ENCODE measurements at regions not wholly inside any gene's neighbourhood (a gene's known extent, or its start where the extent isn't known, plus 50 kb on each side); places are given as distances from the start of the nearest gene placed in this dataset.
"Not testable (repeated sequence)": the region's sequence is repeated elsewhere in the genome, so short reads cannot be mapped to it uniquely, and the experiment has no call there.

DNA sequence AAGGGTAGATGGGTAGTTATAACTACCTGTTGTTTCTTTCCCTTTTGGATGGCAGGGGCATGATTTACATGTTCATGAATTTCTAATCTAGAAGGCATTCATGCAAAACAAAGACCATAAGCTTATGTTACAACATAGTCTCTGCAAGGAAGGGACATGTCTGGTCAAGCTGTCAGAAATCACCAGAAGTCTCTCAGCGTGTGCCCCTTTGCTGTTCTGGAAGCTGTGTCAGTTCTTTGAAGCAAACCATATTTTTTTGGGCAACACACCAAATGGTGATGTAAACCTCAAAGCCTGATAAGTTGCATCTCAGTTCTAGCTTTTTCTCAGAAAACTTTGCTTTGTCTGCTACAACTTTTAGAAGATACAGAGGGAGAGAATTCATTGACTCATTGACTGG is 173.5 kb upstream of the CTAGE1 start:
- Histone ChIP-seq H3K4me3 (ENCODE audit: low read length, poor library complexity, severe bottlenecking) (no peak overlapping the region), H3K4me2 (ENCODE audit: low read depth, low read length, poor library complexity, severe bottlenecking) (no peak overlapping the region), H4K20me1 (ENCODE audit: insufficient read depth, low read length, poor library complexity, severe bottlenecking) (no peaks in the 10 kb centered on the region), H2AFZ (ENCODE audit: low read length) (no peak overlapping the region), H3F3A (ENCODE audit: low read depth) (no peaks in the 10 kb centered on the region), H3K27me3 (ENCODE audit: insufficient read depth, low read length, poor library complexity, severe bottlenecking) (no peaks in the 10 kb centered on the region), H3K36me3 (ENCODE audit: insufficient read depth, low read length) (no peaks in the 10 kb centered on the region), H3K9me2 (replicated peaks; ENCODE audit: low read depth, low read length) (no peaks in the 10 kb centered on the region), H3K79me2 (ENCODE audit: insufficient read depth, low read length) (no peaks in the 10 kb centered on the region), H3K4me1 (ENCODE audit: insufficient read depth, low read length, poor library complexity, severe bottlenecking) (no peaks in the 10 kb centered on the region), H3K9ac (ENCODE audit: low read depth, low read length, poor library complexity, severe bottlenecking) (no peak overlapping the region), H3K9me3 (ENCODE audit: insufficient read depth, low read depth, low read length) (no peaks in the 10 kb centered on the region)
- TF ChIP-seq EZH2phosphoT487 (IDR thresholded peaks at IDR 0.05; ENCODE audit: borderline replicate concordance), result no peak
- TF ChIP-seq, protein P1, sequence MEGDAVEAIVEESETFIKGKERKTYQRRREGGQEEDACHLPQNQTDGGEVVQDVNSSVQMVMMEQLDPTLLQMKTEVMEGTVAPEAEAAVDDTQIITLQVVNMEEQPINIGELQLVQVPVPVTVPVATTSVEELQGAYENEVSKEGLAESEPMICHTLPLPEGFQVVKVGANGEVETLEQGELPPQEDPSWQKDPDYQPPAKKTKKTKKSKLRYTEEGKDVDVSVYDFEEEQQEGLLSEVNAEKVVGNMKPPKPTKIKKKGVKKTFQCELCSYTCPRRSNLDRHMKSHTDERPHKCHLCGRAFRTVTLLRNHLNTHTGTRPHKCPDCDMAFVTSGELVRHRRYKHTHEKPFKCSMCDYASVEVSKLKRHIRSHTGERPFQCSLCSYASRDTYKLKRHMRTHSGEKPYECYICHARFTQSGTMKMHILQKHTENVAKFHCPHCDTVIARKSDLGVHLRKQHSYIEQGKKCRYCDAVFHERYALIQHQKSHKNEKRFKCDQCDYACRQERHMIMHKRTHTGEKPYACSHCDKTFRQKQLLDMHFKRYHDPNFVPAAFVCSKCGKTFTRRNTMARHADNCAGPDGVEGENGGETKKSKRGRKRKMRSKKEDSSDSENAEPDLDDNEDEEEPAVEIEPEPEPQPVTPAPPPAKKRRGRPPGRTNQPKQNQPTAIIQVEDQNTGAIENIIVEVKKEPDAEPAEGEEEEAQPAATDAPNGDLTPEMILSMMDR (conservative IDR thresholded peaks at IDR 0.05; ENCODE audit: low read length), result no peak

DNA sequence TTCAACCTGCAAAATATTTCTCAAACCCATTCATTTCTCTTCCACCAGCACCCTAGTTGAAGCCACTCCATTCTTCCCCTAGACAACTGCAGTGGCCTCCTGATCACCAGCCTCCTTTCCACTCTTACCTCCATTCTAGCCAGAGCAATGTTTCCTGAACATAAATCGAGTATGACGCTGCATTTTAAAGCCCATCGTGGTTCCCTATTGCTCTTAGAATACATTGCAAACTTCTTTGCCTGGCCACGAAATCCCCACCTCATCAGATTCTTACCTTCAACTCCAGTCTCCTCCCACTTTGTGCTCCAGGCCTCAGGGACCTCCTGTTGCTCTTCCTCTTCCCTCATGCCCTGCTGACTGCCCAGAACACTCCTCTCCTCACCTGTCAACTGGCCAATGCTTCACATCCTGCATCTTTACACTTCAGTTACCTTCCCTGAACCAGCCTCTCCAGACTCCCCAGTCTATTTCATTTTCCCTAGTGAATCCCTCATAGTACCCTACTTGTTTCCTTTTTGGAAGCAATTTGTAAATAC is 176.5 kb upstream of the CTAGE1 start:
- Histone ChIP-seq H3K4me3 (ENCODE audit: low read length, poor library complexity, severe bottlenecking) (no peak overlapping the region), H3K9ac (ENCODE audit: low read depth, low read length, poor library complexity, severe bottlenecking) (no peak overlapping the region), H3K4me1 (ENCODE audit: insufficient read depth, low read length, poor library complexity, severe bottlenecking) (no peaks in the 10 kb centered on the region), H3K9me3 (ENCODE audit: insufficient read depth, low read depth, low read length) (no peaks in the 10 kb centered on the region), H3K9me2 (replicated peaks; ENCODE audit: low read depth, low read length) (no peaks in the 10 kb centered on the region), H3K27me3 (ENCODE audit: insufficient read depth, low read length, poor library complexity, severe bottlenecking) (no peaks in the 10 kb centered on the region), H3K4me2 (ENCODE audit: low read depth, low read length, poor library complexity, severe bottlenecking) (no peak overlapping the region), H3F3A (ENCODE audit: low read depth) (no peaks in the 10 kb centered on the region), H3K79me2 (ENCODE audit: insufficient read depth, low read length) (no peaks in the 10 kb centered on the region), H3K36me3 (ENCODE audit: insufficient read depth, low read length) (no peaks in the 10 kb centered on the region), H2AFZ (ENCODE audit: low read length) (no peak overlapping the region), H4K20me1 (ENCODE audit: insufficient read depth, low read length, poor library complexity, severe bottlenecking) (no peaks in the 10 kb centered on the region)
- TF ChIP-seq, protein P1 (conservative IDR thresholded peaks at IDR 0.05; ENCODE audit: low read length), result no peak
- TF ChIP-seq EZH2phosphoT487 (IDR thresholded peaks at IDR 0.05; ENCODE audit: borderline replicate concordance), result no peak

DNA sequence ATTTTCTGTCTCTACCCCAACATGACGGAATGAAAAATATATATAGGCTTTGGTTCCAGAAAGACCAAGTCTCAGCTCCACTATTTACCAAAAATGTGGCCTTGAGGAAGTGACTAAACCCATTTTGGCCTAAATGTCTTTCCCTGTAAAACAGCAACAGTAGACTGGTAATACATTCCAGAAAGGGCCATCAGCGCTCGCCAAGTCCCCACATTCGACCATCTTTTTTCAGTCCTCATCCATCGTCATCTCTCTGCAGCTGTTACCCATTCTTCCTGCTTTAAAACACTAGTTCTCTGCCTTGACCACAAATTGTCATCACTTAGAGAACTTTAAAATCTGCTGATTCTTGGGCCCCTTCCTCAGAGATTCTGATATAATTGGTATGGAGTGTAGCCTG is 183.8 kb upstream of the CTAGE1 start:
- Histone ChIP-seq H4K20me1 (ENCODE audit: insufficient read depth, low read length, poor library complexity, severe bottlenecking) (no peaks in the 10 kb centered on the region), H3K9me2 (replicated peaks; ENCODE audit: low read depth, low read length) (no peaks in the 10 kb centered on the region), H3K79me2 (ENCODE audit: insufficient read depth, low read length) (no peaks in the 10 kb centered on the region), H3K27me3 (ENCODE audit: insufficient read depth, low read length, poor library complexity, severe bottlenecking) (no peaks in the 10 kb centered on the region), H3K9ac (ENCODE audit: low read depth, low read length, poor library complexity, severe bottlenecking) (no peak overlapping the region), H3K4me2 (ENCODE audit: low read depth, low read length, poor library complexity, severe bottlenecking) (no peak overlapping the region), H2AFZ (ENCODE audit: low read length) (no peak overlapping the region), H3K9me3 (ENCODE audit: insufficient read depth, low read depth, low read length) (no peaks in the 10 kb centered on the region), H3K36me3 (ENCODE audit: insufficient read depth, low read length) (no peaks in the 10 kb centered on the region), H3K4me3 (ENCODE audit: low read length, poor library complexity, severe bottlenecking) (no peak overlapping the region), H3F3A (ENCODE audit: low read depth) (no peaks in the 10 kb centered on the region), H3K4me1 (ENCODE audit: insufficient read depth, low read length, poor library complexity, severe bottlenecking) (no peaks in the 10 kb centered on the region)
- no peak for TF ChIP-seq EZH2phosphoT487 (IDR thresholded peaks at IDR 0.05; ENCODE audit: borderline replicate concordance)
- TF ChIP-seq, protein P1 (conservative IDR thresholded peaks at IDR 0.05; ENCODE audit: low read length), result no peak

DNA sequence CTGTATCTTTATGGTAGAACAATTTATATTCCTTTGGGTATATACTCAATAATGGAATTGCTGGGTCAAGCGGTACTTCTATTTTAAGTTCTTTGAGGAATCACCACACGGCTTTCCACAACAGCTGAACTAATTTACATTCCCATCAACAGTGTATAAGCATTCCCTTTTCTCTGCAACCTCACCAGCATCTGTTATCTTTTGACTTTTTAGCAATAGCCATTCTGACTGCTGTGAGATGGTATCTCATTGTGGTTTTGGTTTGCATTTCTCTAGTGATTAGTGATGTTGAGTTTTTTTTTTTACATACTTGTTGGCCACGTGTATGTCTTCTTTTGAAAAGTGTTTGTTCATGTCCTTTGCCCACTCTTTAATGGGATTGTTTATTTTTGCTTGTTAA is 184.7 kb upstream of the CTAGE1 start:
- not testable (repeated sequence) for H3K4me1 ChIP-seq (ENCODE audit: insufficient read depth, low read length, poor library complexity, severe bottlenecking); H4K20me1 ChIP-seq (ENCODE audit: insufficient read depth, low read length, poor library complexity, severe bottlenecking); H3K9me2 ChIP-seq (replicated peaks; ENCODE audit: low read depth, low read length); H3K4me2 ChIP-seq (ENCODE audit: low read depth, low read length, poor library complexity, severe bottlenecking); H3K36me3 ChIP-seq (ENCODE audit: insufficient read depth, low read length); H2AFZ ChIP-seq (ENCODE audit: low read length); H3K4me3 ChIP-seq (ENCODE audit: low read length, poor library complexity, severe bottlenecking); H3K9me3 ChIP-seq (ENCODE audit: insufficient read depth, low read depth, low read length); H3K27me3 ChIP-seq (ENCODE audit: insufficient read depth, low read length, poor library complexity, severe bottlenecking); H3K79me2 ChIP-seq (ENCODE audit: insufficient read depth, low read length); H3F3A ChIP-seq (ENCODE audit: low read depth); H3K9ac ChIP-seq (ENCODE audit: low read depth, low read length, poor library complexity, severe bottlenecking)
